Endothelial cell of umbilical vein (primary cell): ENCODE measurements at regions not wholly inside any gene's neighbourhood (a gene's known extent, or its start where the extent isn't known, plus 50 kb on each side); places are given as distances from the start of the nearest gene placed in this dataset.

Experiments
- CTCF ChIP-seq, 2 donors: IDR thresholded peaks; 1 replicate in 1 of 2; 2 replicates in 1 of 2; pipeline ENCODE4 v1.5.1; 2011; ENCODE audit warnings: low read length in 2 of 2, mild to moderate bottlenecking in 2 of 2, moderate library complexity in 2 of 2, control low read depth in 1 of 2, inconsistent platforms in 1 of 2, low read depth in 1 of 2; ENCODE audit not compliant: insufficient read depth in 1 of 2; ENCODE audit errors: extremely low read depth in 1 of 2
- EZH2 ChIP-seq: IDR thresholded peaks from 2 replicates; pipeline ENCODE4 v1.6.1; 2012; ENCODE audit warnings: borderline replicate concordance, low read depth, mild to moderate bottlenecking, moderate library complexity, low read length, inconsistent platforms; ENCODE audit not compliant: severe bottlenecking
- MYC ChIP-seq: IDR thresholded peaks from one replicate; pipeline ENCODE4 v1.6.1; 2011; ENCODE audit warnings: mild to moderate bottlenecking, low read depth, low read length
- POLR2A ChIP-seq: IDR thresholded peaks from 2 replicates; pipeline ENCODE4 v1.6.1; 2012; ENCODE audit warnings: low read depth, mild to moderate bottlenecking, control low read depth, low read length

GRCh38 chr16:54594601-54595391, 308.2 kb upstream of the IRX3 start:
- no peak for TF ChIP-seq CTCF (IDR thresholded peaks at IDR 0.05; ENCODE audit: extremely low read depth in 1 of 2, insufficient read depth in 1 of 2, low read depth in 1 of 2, low read length in 2 of 2)
- TF ChIP-seq POLR2A: no peak
- TF ChIP-seq EZH2: no peak
- TF ChIP-seq MYC: no peak
